Uterus (tissue), 3 donors: ENCODE measurements at regions not wholly inside any gene's neighbourhood (a gene's known extent, or its start where the extent isn't known, plus 50 kb on each side); places are given as distances from the start of the nearest gene placed in this dataset.

ENCODE experiments used
- DNase-seq, 2 donors: peaks; one replicate each; pipeline ENCODE4 v3.0.0-alpha.2; 2019 to 2020
- H3K27ac ChIP-seq, 2 donors: fragments of 200-600 bp; sonication (generic); 1 replicate in 1 of 2; 2 replicates in 1 of 2; pipeline ENCODE4 v1.5.1; 2016 to 2018
- H3K27me3 ChIP-seq, 2 donors: fragments of 200-600 bp; sonication (generic); one replicate each; pipeline ENCODE4 v1.5.1; 2018 to 2019; ENCODE audit warnings: control low read depth in 1 of 2
- H3K36me3 ChIP-seq, 2 donors: fragments of 200-600 bp; sonication (generic); one replicate each; pipeline ENCODE4 v1.5.1; 2019; ENCODE audit warnings: control low read depth in 1 of 2
- H3K4me1 ChIP-seq, 2 donors: fragments of 200-600 bp; sonication (generic); one replicate each; pipeline ENCODE4 v1.5.1; 2018 to 2019; ENCODE audit warnings: control low read depth in 1 of 2
- H3K4me3 ChIP-seq, 2 donors: fragments of 200-600 bp; sonication (generic); 1 replicate in 1 of 2; 2 replicates in 1 of 2; pipeline ENCODE4 v1.5.1; 2018 to 2019; ENCODE audit warnings: mild to moderate bottlenecking in 1 of 2
- H3K9me3 ChIP-seq, 2 donors: fragments of 200-600 bp; sonication (generic); one replicate each; pipeline ENCODE4 v1.5.1; 2019; ENCODE audit warnings: control low read depth in 1 of 2
- POLR2A ChIP-seq, 2 donors: fragments of 450-650 bp; IDR thresholded peaks; one replicate each; pipeline ENCODE4 v1.6.1; 2016; ENCODE audit warnings: antibody characterized with exemption in 2 of 2, mild to moderate bottlenecking in 1 of 2, moderate library complexity in 1 of 2
- intact Hi-C: fragments of 100-400 bp; cut with DNase I; formaldehyde crosslinking; loops from one replicate; pipeline ENCODE4 v1.15.1; 2023; ENCODE audit warnings: low total_unique reads
- TF ChIP-seq, protein P1 (sequence below), 4 experiments: fragments of 200-600 bp in 2 of 4; fragments of 450-650 bp in 2 of 4; sonication (generic) in 2 of 4; IDR thresholded peaks; one replicate each; pipeline ENCODE4 v1.5.1; 2016 to 2019; ENCODE audit warnings: antibody characterized with exemption in 4 of 4, mild to moderate bottlenecking in 2 of 4, moderate library complexity in 1 of 4
- donor health status: DM: yes; HTN: yes; CAD: no.

GRCh38 chr14:27916326-27916725 lies 850.3 kb upstream of the FOXG1 start:
- no peak overlapping the region for H3K4me3 ChIP-seq
- no peak for TF ChIP-seq POLR2A (IDR thresholded peaks at IDR 0.05)
- TF ChIP-seq, protein P1, sequence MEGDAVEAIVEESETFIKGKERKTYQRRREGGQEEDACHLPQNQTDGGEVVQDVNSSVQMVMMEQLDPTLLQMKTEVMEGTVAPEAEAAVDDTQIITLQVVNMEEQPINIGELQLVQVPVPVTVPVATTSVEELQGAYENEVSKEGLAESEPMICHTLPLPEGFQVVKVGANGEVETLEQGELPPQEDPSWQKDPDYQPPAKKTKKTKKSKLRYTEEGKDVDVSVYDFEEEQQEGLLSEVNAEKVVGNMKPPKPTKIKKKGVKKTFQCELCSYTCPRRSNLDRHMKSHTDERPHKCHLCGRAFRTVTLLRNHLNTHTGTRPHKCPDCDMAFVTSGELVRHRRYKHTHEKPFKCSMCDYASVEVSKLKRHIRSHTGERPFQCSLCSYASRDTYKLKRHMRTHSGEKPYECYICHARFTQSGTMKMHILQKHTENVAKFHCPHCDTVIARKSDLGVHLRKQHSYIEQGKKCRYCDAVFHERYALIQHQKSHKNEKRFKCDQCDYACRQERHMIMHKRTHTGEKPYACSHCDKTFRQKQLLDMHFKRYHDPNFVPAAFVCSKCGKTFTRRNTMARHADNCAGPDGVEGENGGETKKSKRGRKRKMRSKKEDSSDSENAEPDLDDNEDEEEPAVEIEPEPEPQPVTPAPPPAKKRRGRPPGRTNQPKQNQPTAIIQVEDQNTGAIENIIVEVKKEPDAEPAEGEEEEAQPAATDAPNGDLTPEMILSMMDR (IDR thresholded peaks at IDR 0.05), result no peak
- no peaks in the 10 kb centered on the region for H3K36me3 ChIP-seq
- DNase-seq, result no peak
- no peaks in the 10 kb centered on the region for H3K27me3 ChIP-seq
- H3K4me1 ChIP-seq, result no peaks in the 10 kb centered on the region
- H3K27ac ChIP-seq, result no peak overlapping the region
- intact Hi-C loops, result no loop called here
- no peaks in the 10 kb centered on the region for H3K9me3 ChIP-seq

GRCh38 chr14:27917896-27918295 lies 848.7 kb upstream of the FOXG1 start:
- no peak overlapping the region for H3K4me3 ChIP-seq
- intact Hi-C loops, result no loop called here
- TF ChIP-seq POLR2A (IDR thresholded peaks at IDR 0.05), result no peak
- TF ChIP-seq, protein P1 (IDR thresholded peaks at IDR 0.05), result no peak
- no peaks in the 10 kb centered on the region for H3K27me3 ChIP-seq
- no peaks in the 10 kb centered on the region for H3K4me1 ChIP-seq
- H3K27ac ChIP-seq, result no peak overlapping the region
- no peaks in the 10 kb centered on the region for H3K36me3 ChIP-seq
- DNase-seq, result no peak
- no peaks in the 10 kb centered on the region for H3K9me3 ChIP-seq

GRCh38 chr14:27927519-27927918 lies 839.1 kb upstream of the FOXG1 start:
- intact Hi-C loops, result no loop called here
- TF ChIP-seq, protein P1 (IDR thresholded peaks at IDR 0.05), result no peak
- no peak for TF ChIP-seq POLR2A (IDR thresholded peaks at IDR 0.05)

DNA sequence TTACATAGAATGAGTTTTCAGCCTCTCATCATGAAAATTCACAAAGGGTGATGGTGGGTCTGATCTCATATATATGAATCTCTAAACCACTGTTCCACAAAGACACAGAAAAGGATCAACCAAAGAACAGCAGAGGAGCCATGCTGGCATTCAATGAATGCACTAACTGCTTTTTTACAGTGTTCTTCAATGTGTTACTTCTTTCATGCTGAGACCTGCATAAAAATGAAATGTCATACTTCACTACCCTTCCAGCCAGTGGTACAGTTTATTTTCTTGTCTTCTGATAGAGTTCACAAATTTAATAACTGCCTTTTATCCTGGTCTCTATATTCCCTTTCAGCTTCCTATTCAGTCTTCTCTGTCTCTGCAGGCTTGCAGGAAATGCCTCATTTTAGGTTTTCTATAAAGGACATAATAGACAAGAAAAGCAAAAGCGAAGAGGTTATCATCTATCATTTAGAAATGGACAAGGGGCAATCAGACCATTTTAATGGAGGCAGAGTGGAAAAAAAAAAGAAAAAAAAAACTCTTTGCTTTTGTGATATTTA lies 836.7 kb upstream of the FOXG1 start:
- DNase-seq, result no peak
- no peak overlapping the region for H3K4me3 ChIP-seq
- intact Hi-C loops, result no loop called here
- H3K9me3 ChIP-seq, result no peaks in the 10 kb centered on the region
- no peaks in the 10 kb centered on the region for H3K36me3 ChIP-seq
- H3K4me1 ChIP-seq, result no peaks in the 10 kb centered on the region
- no peaks in the 10 kb centered on the region for H3K27me3 ChIP-seq
- TF ChIP-seq, protein P1 (IDR thresholded peaks at IDR 0.05), result no peak
- no peak for TF ChIP-seq POLR2A (IDR thresholded peaks at IDR 0.05)
- H3K27ac ChIP-seq, result no peak overlapping the region

More at GRCh38 chr14:27927519-27927918, 839.1 kb upstream of the FOXG1 start:
- H3K9me3 ChIP-seq, result no peaks in the 10 kb centered on the region
- no peaks in the 10 kb centered on the region for H3K36me3 ChIP-seq
- no peaks in the 10 kb centered on the region for H3K4me1 ChIP-seq
- no peak overlapping the region for H3K4me3 ChIP-seq
- no peak overlapping the region for H3K27ac ChIP-seq
- no peak for DNase-seq
- no peaks in the 10 kb centered on the region for H3K27me3 ChIP-seq

GRCh38 chr14:27938392-27938791 lies 828.2 kb upstream of the FOXG1 start:
- no peaks in the 10 kb centered on the region for H3K4me1 ChIP-seq
- H3K36me3 ChIP-seq, result no peaks in the 10 kb centered on the region
- DNase-seq, result no peak
- H3K27me3 ChIP-seq, result no peaks in the 10 kb centered on the region
- no peaks in the 10 kb centered on the region for H3K9me3 ChIP-seq
- no peak overlapping the region for H3K27ac ChIP-seq
- intact Hi-C loops, result no loop called here
- TF ChIP-seq, protein P1 (IDR thresholded peaks at IDR 0.05), result no peak
- TF ChIP-seq POLR2A (IDR thresholded peaks at IDR 0.05), result no peak
- no peak overlapping the region for H3K4me3 ChIP-seq
